ENCODE measurements at regions not wholly inside any gene's neighbourhood (a gene's known extent, or its start where the extent isn't known, plus 50 kb on each side); places are given as distances from the start of the nearest gene placed in this dataset.

DNA sequence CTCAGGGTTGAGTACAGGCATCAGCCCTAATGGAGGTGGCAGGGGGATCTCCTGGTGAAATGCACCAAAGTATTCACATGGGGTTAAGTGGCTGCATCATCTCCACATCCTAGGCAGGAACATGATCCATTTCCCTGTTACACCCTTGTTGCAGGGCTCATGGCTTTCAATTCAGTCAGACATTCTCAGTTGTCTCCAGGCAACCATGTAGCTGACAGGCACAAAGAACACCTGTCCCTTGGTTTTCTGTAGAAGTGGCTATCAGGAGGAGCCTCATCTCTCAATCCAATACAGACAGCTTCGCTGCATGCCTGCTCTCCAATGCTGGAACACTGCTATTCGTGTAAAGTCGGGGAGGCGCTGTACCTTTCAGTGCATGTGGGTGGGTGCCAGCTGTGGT, 299.0 kb upstream of the FOXG1 start:
- no peak for DNase-seq (ENCODE audit: low read depth)

DNA sequence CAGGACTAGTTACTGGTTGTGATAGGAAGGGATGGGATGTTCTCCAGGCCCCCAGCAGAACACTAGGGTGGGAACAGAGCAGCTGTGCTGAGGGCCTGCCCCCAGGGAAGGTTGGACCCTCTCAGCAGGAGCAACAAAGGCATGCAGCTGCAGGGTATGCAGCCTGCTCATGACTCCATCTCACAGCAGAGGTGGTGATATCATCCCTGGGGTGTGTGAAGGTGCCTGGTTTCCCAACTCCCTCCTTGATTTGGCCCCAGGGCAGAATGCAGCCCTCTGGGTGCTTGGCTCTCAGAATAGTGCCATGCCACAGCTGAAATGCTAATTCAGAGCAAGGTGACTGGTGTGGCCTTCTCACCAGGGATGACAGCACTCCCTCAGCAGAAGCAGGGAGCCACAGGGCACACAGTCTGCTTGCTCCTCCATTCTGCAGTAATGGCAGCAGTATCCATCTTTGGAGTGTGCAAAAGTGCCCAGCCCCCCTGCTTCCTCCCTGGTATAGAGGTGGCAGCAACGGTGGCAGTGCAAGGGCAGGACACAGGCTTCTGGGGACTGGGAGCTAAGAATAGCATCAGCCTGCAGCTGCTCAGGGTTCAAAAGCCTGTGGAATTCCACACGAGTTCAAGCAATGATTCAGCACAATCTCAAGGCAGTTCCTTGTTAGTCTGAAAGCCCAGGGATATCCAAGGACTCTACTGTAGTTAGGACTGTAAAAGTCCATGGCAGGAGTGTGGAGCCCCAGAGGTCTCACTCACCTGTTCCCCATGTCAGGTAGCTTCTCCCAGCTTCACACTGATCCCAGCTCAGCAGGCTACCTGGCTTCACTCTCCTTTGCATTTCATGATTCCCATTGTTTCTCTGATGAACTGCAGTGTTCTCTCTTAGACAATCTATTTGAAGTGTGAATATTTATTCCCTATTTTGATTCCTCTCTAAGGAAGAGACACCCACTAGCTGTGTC, 298.1 kb upstream of the FOXG1 start:
- DNase-seq (ENCODE audit: low read depth): no peak

DNA sequence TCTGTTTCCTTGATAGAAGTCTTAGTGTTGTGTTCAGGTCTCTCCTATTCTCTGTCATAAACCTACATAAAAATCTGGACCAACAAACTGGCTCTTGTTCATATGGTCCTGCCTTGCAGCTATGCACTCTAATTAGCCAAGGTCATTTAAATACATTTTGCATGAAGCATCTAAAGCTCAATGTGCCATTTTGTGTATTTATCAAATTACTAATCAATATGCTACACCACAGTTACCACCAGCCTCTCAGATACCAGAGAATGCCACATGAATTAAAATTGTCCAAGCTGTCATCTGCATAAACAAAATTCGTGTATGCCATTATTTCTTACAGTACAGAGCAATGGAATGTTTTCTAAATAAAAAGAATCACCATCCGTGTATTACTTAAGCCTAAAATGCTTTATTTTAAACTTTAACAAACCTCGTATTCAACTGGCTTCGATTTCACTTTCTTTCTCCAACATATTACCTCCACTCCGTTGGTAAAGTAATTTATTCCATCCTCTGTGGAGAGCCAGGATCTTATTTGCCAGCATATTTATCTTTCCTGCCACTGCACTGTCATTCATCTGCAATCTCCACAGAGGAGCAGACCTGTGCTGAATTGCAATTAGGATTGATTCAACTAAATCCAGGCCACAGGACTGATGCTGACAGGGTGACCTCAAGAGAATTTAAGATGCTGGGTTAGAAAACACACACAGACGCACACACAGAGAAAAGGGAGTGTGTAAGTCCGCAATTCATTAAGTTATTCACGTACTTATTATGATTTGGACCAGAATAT, 284.1 kb upstream of the FOXG1 start:
- no peak for DNase-seq (ENCODE audit: low read depth)

GRCh38 chr14:28483506-28483905, 283.1 kb upstream of the FOXG1 start:
- DNase-seq (ENCODE audit: low read depth): no peak

GRCh38 chr14:28488684-28489083, 277.9 kb upstream of the FOXG1 start:
- DNase-seq (ENCODE audit: low read depth): no peak

GRCh38 chr14:28493516-28493915, 273.1 kb upstream of the FOXG1 start:
- DNase-seq (ENCODE audit: low read depth): no peak

DNA sequence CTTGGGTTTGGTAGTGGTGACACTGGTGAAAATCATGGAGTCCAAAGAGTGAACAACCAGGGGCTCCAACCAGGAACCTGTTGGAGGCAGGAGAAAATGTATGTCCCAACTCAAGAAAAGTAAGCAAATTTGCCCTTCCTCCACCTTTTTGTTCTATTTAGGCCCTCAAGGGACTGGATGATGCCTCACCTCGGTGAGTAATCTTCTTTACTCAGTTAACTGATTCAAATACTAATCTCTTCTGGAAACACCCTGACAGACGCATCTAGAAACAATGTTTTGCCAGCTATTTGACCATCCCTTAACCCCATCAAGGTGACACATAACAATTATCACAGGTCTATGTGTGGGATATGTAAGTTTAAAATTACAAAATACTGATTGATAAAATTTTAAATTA, 272.4 kb upstream of the FOXG1 start:
- DNase-seq (ENCODE audit: low read depth): no peak

- DNase-seq (ENCODE audit: low read depth): no peak
Observed at GRCh38 chr14:28496364-28496763, 270.2 kb upstream of the FOXG1 start.

GRCh38 chr14:28502517-28502916, 264.1 kb upstream of the FOXG1 start:
- DNase-seq (ENCODE audit: low read depth): no peak

DNA sequence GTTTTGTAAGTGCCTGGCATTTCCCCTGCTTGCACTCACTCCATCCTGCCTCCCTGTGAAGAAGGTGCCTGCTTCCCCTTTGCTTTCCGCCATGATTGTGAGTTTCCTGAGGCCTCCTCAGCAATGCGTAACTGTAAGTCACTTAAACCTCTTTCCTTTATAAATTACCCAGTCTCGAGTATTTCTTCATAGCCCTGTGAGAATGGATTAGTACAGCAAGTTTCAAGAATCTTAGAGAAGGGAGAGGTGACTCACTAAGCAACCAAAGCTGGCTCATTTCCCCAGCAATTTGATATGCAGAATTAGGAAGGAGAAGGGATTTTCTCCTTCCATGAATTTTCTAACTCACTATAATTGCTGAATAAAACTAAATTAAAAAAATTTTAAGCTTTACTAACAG, 251.0 kb upstream of the FOXG1 start:
- no peak for DNase-seq (ENCODE audit: low read depth)

DNA sequence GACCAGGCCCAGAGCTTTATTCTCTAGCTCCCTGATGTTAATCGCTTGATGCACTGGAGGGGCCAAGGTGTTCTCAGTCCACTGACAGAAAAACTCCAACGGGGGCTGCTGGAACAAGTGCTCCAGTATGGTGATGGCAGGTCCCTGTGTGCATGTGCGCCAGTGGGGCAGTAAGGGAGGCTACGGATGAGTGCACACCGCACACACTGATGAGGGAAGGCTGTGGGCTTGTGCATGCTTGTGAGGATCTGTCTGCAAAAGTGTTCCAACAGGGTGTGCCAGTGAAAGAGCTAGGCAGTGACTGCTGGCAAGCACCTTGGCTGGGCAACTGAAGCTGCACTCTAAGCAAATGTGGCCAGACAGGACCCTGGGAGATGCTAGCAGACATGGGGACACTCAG, 229.7 kb upstream of the FOXG1 start:
- no peak for DNase-seq (ENCODE audit: low read depth)

DNA sequence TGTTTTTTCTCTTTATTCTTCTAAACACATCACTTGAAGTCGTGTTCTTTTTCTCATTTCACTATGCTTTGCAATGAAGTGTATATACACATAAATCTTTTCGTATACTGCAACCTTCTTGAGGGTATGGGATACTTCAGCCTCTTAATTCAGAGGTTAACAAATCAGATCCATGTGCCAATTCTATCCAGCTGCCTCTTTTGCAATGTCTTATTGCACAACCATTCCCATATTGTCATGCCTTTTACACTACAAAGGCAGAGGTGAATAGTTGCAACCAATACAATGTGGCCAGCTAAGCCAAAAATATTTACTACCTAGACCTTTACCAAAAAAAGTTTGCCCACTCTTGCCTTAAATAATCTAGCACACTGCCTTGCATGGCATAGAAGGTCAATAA, 224.5 kb upstream of the FOXG1 start:
- no peak for DNase-seq (ENCODE audit: low read depth)

DNA sequence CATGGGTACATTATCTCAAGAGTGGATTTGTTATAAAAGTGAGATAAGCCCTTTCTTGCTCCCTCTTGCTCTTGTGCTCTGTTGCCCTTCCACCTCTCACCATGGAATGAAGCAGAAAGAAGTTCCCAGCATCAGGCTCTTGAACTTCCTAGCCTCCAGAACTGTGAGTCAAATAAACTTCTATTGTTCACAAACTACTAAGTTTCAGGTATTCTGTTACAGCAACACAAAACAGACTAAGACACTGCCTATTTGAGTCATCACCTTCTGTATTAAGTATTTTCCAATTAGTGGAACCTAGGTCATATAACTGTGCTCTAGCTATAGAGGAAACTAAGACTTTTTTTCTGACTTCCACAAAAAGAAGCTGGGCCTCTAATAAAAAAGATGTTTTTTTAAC, 201.2 kb upstream of the FOXG1 start:
- DNase-seq (ENCODE audit: low read depth): no peak

- no peak for DNase-seq (ENCODE audit: low read depth)
Observed at GRCh38 chr14:28570391-28570790, 196.2 kb upstream of the FOXG1 start.

DNA sequence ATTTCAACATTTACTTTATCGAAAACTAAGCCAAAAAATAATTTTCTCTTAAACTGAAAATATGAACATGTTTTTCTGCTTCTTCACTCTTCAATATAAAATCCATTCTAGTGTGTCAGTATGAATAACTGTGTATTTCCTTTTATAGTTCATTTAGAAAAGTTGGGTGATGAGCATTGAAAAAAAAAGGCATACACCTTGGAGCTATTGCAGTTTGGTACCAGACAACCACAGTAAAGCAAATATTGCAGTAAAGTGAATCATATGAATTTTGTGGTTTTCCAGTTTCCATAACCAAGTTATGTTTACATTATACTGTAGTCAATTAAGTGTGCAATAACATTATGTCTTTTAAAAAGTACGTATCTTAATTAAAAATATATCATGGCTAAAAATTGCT, 195.0 kb upstream of the FOXG1 start:
- no peak for DNase-seq (ENCODE audit: low read depth)

DNA sequence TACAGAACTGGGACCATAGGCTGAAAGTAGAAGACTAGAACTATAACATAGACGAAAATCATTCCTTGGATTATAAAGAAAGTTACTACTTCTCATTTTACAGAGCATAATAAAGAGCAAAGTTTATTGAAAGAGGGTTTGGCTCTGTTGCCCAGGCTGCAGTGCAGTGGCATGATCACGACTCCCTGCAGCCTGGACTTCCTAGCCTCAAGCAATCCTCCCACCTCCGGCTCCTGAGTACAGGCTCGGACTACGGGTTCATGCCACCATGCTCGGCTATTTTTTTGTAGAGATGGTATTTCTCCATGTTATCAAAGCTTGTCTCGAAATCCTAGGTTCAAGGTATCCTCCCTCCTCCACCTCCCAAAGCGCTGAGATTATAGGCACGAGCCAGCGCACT, 190.1 kb upstream of the FOXG1 start:
- no peak for DNase-seq (ENCODE audit: low read depth)

DNA sequence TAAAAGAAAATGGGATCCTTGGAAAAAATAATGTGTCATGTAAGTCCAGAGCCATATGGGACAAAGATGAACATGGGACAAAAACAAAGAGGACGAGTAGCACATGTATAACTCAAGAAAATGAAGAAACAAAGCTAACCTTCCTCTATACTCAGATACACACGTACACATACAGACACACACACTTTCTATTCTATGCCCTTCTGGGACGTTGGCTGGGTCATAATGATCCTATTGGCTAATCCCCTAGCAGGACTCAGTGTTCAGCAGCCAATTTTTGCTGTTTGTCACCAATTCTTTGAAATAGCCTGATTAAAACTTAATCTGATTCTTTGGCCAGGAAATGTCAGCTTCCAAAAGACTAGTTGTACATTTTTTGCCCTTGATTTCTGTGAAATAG, 189.4 kb upstream of the FOXG1 start:
- no peak for DNase-seq (ENCODE audit: low read depth)

GRCh38 chr14:28577711-28578131, 188.9 kb upstream of the FOXG1 start:
- no peak for DNase-seq (ENCODE audit: low read depth)

- DNase-seq (ENCODE audit: low read depth): no peak
Observed at GRCh38 chr14:28584951-28585350, 181.6 kb upstream of the FOXG1 start.

DNA sequence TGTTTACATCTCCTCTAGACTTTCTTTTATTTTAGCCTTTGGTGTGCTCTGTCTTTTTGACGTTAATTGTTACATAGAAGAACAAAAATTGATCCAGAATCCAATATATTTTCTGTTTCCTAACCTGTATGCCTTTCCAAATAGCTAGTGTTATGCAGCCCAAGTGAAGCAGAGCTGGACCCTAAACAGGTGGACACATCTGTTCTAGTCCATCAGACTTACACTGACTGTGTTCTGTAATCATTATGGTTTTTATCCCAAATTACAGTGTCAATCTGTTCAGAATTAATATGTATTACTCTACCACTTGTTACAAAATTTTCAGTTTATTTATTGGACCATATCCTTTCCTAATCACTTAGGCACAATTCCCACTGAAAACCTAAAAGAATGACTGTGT, 176.8 kb upstream of the FOXG1 start:
- no peak for DNase-seq (ENCODE audit: low read depth)

DNA sequence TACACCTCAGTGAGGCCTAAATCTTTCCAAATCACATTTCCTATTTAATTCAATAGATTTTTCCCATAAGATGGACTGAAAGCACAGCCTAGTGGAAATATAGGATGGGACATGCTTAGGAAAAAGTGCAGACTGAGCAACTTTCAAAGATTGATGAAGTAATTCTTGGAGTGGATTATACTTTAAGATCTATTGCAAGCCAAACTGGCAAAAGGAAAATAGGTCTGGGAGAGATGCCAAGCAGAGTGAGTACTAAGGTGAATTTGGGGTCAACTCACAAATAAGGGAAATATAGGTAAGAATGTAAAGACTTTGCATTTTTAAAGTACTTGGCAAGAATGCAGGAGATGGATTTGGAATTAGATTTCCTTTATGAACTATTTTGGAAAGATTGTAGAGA, 170.2 kb upstream of the FOXG1 start:
- no peak for DNase-seq (ENCODE audit: low read depth)

GRCh38 chr14:28599191-28599590, 167.4 kb upstream of the FOXG1 start:
- no peak for DNase-seq (ENCODE audit: low read depth)

DNA sequence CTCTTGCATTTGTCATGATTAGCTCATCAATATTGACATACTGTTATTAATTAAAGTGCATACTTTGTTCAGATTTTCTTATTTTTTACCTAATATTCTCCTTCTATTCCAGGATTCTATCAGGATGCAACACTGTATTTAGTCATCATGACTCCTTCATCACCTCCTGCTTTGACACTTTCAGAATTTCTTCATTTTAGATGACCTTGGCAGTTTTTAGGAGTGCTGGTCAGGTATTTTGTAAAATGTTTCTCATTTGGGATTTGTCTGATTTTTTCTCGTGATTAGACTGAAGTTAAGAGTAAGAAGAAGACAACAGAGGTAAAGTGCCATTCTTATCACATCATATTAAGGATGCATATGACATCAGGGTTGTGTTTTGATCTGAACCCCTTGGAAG, 167.0 kb upstream of the FOXG1 start:
- no peak for DNase-seq (ENCODE audit: low read depth)

All from renal cortical epithelial cell (primary cell).